ENCODE measurements at regions not wholly inside any gene's neighbourhood (a gene's known extent, or its start where the extent isn't known, plus 50 kb on each side); places are given as distances from the start of the nearest gene placed in this dataset.
"Not testable (repeated sequence)": the region's sequence is repeated elsewhere in the genome, so short reads cannot be mapped to it uniquely, and the experiment has no call there.

- ChIA-PET POLR2A (ENCODE audit: unreplicated experiment) (no interaction called here), CTCF (no interaction called here)
- in situ Hi-C loops (cut with MboI; ENCODE audit: low sequenced_read_pairs) = loop anchor here (10.0 kb wide), 1 partner anchor 1158 kb away; no protein-coding TSS in a partner anchor
- Histone ChIP-seq H3K56ac (ENCODE audit: extremely low read depth, insufficient read depth, low read length) (no peak overlapping the region), H4K91ac (ENCODE audit: insufficient read depth, low read depth, low read length) (no peak overlapping the region), H2BK15ac (ENCODE audit: low read depth, low read length) (no peak overlapping the region), H4K20me1 (ENCODE audit: insufficient read depth, low read length) (no peaks in the 10 kb centered on the region), H3K36me3 (ENCODE audit: control insufficient read depth, insufficient read depth, low read length) (no peaks in the 10 kb centered on the region), H3K4me3 (ENCODE audit: insufficient read depth, low read depth, low read length) (no peak overlapping the region), H2AFZ (replicated peaks; ENCODE audit: low read length, poor library complexity) (no peak overlapping the region), H3K9ac (ENCODE audit: low read depth, low read length) (no peak overlapping the region), H3K4me2 (ENCODE audit: low read depth, low read length) (no peak overlapping the region), H3K18ac (ENCODE audit: low read depth, low read length) (no peak overlapping the region), H3K23ac (ENCODE audit: low read depth, low read length) (no peak overlapping the region), H2BK120ac (ENCODE audit: low read depth, low read length) (no peak overlapping the region), H4K8ac (ENCODE audit: low read depth in 2 of 2, low read length in 2 of 2) (no peak overlapping the region), H3K4ac (ENCODE audit: low read depth, low read length) (no peak overlapping the region), H2AK9ac (replicated peaks; ENCODE audit: low read depth, low read length, poor library complexity) (no peak overlapping the region), H3K79me1 (ENCODE audit: low read depth in 1 of 2, low read length in 2 of 2) (no peaks in the 10 kb centered on the region), H3K9me1 (ENCODE audit: insufficient read depth, low read length) (no peaks in the 10 kb centered on the region), H2AK5ac (ENCODE audit: low read depth, low read length) (no peak overlapping the region), H3K14ac (replicated peaks; ENCODE audit: low read depth, low read length) (no peak overlapping the region), H2BK20ac (ENCODE audit: low read depth, low read length) (no peak overlapping the region), H4K5ac (ENCODE audit: low read depth, low read length) (no peak overlapping the region), H3K27me3 (ENCODE audit: control insufficient read depth, insufficient read depth, low read length) (no peaks in the 10 kb centered on the region), H2BK5ac (ENCODE audit: low read depth, low read length, poor library complexity, severe bottlenecking) (no peak overlapping the region), H3K4me1 (ENCODE audit: control insufficient read depth, insufficient read depth, low read length) (no peaks in the 10 kb centered on the region), H3K9me3 (ENCODE audit: control insufficient read depth, insufficient read depth, low read length) (no peaks in the 10 kb centered on the region), H3K27ac (ENCODE audit: insufficient read depth, low read length) (no peak overlapping the region)
- no peak for TF ChIP-seq ELK1 (IDR thresholded peaks at IDR 0.05; ENCODE audit: borderline replicate concordance, low read depth, low read length)
- intact Hi-C loops (cut with micrococcal nuclease) = loop anchor here (10.0 kb wide), 1 partner anchor 1048 kb away; no protein-coding TSS in a partner anchor
- ATAC-seq (ENCODE audit: low read depth) = no peak
- no peak for DNase-seq
- dilution Hi-C loops (cut with HindIII; ENCODE audit: low sequenced_read_pairs, unreplicated experiment) = no loop called here
- BruUV-seq (replicated peaks) = no TSS peak
These were observed 2753.0 kb downstream of the PCDH9 start for GRCh38 chr13:64477146-64477545.

GRCh38 chr13:64476041-64476568, 2754.0 kb downstream of the PCDH9 start:
- H3K18ac ChIP-seq (ENCODE audit: low read depth, low read length); H3K27me3 ChIP-seq (ENCODE audit: control insufficient read depth, insufficient read depth, low read length); CTCF ChIA-PET; H3K4me3 ChIP-seq (ENCODE audit: insufficient read depth, low read depth, low read length); H3K14ac ChIP-seq (replicated peaks; ENCODE audit: low read depth, low read length); dilution Hi-C loops (cut with HindIII; ENCODE audit: low sequenced_read_pairs, unreplicated experiment); H3K56ac ChIP-seq (ENCODE audit: extremely low read depth, insufficient read depth, low read length); H2BK20ac ChIP-seq (ENCODE audit: low read depth, low read length); H2AK9ac ChIP-seq (replicated peaks; ENCODE audit: low read depth, low read length, poor library complexity); H3K9ac ChIP-seq (ENCODE audit: low read depth, low read length); H4K20me1 ChIP-seq (ENCODE audit: insufficient read depth, low read length); H2BK5ac ChIP-seq (ENCODE audit: low read depth, low read length, poor library complexity, severe bottlenecking); H3K23ac ChIP-seq (ENCODE audit: low read depth, low read length); H2BK120ac ChIP-seq (ENCODE audit: low read depth, low read length); H3K9me1 ChIP-seq (ENCODE audit: insufficient read depth, low read length); DNase-seq; H4K91ac ChIP-seq (ENCODE audit: insufficient read depth, low read depth, low read length); H3K36me3 ChIP-seq (ENCODE audit: control insufficient read depth, insufficient read depth, low read length); H4K5ac ChIP-seq (ENCODE audit: low read depth, low read length); H3K4me1 ChIP-seq (ENCODE audit: control insufficient read depth, insufficient read depth, low read length); H2AFZ ChIP-seq (replicated peaks; ENCODE audit: low read length, poor library complexity); H3K79me1 ChIP-seq (ENCODE audit: low read depth in 1 of 2, low read length in 2 of 2); BruUV-seq (replicated peaks); H3K4ac ChIP-seq (ENCODE audit: low read depth, low read length); H2AK5ac ChIP-seq (ENCODE audit: low read depth, low read length); H2BK15ac ChIP-seq (ENCODE audit: low read depth, low read length); POLR2A ChIA-PET (ENCODE audit: unreplicated experiment); H3K9me3 ChIP-seq (ENCODE audit: control insufficient read depth, insufficient read depth, low read length); H4K8ac ChIP-seq (ENCODE audit: low read depth in 2 of 2, low read length in 2 of 2); H3K27ac ChIP-seq (ENCODE audit: insufficient read depth, low read length); H3K4me2 ChIP-seq (ENCODE audit: low read depth, low read length); ATAC-seq (ENCODE audit: low read depth): not testable (repeated sequence)
- intact Hi-C loops (cut with micrococcal nuclease) = loop anchor here (10.0 kb wide), 1 partner anchor 1049 kb away; no protein-coding TSS in a partner anchor
- no CpG with 5 or more reads among the region's 2 CpGs for WGBS, 2 experiments (ENCODE audit: extremely low coverage in 2 of 2, insufficient read length in 1 of 2)
- in situ Hi-C loops (cut with MboI; ENCODE audit: low sequenced_read_pairs) = loop anchor here (10.0 kb wide), 1 partner anchor 1159 kb away; no protein-coding TSS in a partner anchor
